Fibroblast of the conjunctiva (primary cell): ENCODE measurements at regions not wholly inside any gene's neighbourhood (a gene's known extent, or its start where the extent isn't known, plus 50 kb on each side); places are given as distances from the start of the nearest gene placed in this dataset.
"Not testable (repeated sequence)": the region's sequence is repeated elsewhere in the genome, so short reads cannot be mapped to it uniquely, and the experiment has no call there.

Source experiments
- DNase-seq: peaks from one replicate; pipeline ENCODE4 v3.0.0-alpha.2; 2010; ENCODE audit warnings: low read depth

DNA sequence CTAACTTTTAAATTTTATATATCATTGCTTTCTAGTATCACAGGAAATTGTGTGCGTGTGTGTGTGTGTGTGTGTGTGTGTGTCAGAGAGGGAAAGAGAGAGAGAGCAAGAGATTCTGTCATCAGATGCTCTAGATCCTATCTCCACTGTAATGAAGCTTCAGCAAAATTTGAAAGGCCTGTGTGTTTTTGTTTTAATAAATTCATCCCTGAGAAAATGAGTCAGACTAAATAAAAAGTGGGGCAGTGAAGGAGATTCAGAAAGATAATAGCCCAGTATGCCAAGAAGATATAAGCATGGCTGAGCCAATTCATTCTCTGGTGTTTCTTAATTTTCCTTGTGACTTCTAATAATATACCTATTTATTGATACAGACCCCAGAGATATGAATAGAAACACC is 184.2 kb upstream of the TMEM196 start:
- no peak for DNase-seq

DNA sequence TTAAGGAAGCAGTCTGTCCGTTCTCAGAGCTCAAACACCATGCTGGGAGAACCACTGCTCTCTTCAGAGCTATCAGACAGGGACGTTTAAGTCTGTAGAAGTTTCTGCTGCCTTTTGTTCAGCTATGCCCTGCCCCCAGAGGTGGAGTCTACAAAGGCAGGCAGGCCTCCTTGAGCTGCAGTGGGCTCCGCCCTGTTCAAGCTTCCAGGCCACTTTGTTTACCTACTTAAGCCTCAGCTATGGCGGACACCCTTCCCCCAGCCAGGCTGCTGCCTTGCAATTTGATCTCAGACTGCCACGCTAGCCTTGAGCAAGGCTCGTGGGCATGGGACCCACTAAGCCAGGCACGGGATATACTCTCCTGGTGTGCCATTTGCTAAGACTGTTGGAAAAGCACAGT is 180.7 kb upstream of the TMEM196 start:
- not testable (repeated sequence) for DNase-seq

DNA sequence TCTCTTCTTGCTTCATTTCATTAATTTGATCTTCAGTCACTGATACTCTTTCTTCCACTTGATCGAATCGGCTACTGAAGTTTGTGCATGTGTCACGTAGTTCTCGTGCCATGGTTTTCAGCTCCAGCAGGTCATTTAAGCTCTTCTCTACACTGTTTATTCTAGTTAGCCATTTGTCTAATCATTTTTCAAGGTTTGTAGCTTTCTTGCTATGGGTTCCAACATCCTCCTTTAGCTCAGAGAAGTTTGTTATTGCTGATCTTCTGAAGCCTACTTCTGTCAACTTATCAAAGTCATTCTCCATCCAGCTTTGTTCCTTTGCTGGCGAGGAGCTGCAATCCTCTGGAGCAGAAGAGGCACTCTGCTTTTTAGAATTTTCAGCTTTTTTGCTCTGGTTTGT is 180.0 kb upstream of the TMEM196 start:
- not testable (repeated sequence) for DNase-seq

DNA sequence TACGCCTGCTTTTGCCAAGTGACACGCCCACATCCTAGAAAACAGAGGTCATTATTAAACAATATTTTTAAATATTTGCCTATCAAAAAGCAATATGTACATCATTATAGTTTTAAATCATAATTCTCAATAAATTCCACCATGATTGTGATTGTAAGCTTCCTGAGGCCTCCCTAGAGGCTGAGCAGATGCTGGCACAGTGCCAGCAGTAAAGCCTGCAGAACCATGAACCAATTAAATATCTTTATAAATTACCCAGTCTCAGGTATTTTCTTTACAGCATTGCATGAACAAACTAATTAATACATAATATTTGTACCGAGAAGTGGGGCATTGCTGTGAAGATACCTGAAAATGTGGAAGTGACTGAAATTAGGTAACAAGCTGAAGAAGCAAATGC is 174.7 kb upstream of the TMEM196 start:
- DNase-seq, result no peak

DNA sequence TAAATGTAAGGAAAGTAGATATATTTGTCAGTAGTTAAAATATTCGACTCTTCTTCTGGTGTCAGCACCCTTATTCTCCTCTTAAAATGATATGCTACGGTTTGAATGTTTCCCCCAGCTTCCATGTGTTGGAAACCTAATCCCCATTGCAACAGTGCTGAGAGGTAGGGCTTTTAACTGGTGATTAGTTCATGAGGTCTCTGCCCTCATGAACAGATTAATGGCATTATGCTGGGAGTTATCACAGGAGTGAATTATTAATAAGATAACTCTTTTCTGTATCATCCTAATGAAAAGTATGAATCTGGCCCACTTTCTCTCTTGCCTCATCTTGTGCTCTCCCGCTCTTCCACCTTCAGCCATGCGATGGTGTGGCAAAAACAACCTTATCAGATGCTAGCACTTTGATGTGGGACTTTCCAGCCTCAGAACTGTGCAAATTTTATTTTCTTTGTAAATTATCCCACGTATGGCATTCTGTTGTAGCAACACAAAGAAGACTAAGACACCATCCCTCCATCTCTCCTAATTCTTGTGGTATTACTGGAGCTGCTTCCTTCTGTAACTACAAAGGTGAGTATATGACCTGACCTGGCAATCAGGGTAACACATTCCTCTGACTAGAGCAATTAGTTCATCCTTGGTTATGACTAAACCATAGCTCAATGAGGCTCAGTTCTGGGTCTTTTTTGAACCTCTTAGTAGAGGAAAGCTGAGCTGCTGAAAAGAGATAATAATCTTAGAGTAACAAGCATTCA is 171.1 kb upstream of the TMEM196 start:
- DNase-seq, result no peak

DNA sequence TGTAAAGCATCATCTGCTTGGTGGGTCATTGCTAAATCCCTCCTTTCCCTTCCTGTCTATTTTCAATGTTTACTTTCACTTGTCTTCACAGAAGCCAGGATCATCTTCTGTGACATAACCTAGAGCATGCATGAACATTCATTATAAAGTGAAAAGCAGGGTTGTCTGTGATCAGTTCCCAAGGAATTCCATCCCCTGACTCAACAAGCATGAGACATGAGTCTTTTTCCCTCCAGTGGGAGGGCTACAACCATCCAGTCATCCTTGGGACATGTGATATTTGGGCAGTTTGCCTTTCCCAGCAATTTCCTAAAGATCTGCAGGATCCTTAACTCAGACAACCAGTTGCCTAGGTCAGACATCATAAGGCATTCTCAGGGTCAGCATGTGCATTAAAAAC is 166.3 kb upstream of the TMEM196 start:
- no peak for DNase-seq

DNA sequence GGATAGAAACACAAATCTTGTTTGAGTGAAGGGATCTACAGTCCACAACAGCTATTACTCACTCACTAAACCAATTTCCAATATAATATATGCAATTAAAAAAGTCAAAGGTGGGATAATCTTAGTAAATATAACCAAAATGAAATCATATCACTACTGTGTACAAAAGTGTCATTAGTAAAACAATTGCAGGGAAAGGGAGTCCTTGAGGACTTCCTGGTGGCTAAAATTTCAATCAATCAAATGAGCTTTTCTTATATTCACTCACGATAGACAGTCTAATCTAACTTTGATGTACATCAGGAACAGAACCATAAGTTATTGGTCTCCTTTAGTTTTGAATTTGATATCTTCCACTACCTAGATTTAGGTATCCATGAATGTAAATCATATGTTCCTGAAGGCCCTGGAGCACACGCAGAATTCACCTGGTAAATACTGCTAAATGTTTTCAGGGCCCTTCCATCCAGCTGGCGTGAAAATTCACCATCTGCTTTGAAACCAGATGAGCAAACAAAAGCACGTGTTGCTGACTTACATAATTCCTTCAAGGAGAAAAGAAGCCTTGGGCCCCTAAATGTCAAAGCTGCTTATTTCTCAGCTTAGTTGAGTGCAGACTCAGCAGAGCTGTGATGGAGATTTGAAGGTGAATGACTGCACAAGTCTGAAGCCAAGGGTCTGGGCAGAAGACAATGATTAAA is 159.3 kb upstream of the TMEM196 start:
- no peak for DNase-seq

DNA sequence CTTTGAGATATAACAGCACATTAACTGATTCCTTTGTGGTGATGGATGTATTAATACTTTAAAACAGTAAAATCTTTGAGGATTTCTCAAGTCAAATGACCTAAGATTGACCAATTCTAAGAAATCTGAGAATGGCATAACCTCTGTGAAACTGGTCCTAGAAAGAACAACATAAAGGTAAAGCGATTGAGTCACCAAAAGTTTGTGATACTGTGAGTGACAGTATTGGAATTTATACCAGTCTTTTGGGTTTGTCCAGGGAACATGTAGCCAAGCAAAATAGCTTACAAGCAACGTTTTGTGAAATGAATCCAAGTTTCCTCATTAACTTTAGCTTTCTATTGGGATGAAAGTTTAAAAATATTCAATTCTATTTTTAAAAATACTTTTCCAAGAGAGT is 157.4 kb upstream of the TMEM196 start:
- no peak for DNase-seq

DNA sequence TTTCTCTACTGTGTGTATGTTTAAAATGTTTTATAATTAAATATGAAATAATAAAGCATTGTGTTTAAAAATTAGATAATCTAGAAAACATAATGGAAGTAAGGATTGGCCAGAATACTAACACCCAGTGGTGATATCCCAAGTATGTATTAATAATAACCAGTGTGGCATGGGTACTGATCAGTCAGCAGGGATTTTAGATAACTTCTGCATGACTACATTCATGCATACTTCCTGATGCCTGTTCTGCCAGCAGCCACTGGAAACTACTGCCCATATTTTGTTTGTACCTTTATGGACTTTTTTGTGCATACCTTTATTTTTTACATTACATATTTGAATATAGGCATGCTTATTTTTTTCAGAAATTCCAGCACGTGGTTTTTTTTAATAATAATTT is 156.6 kb upstream of the TMEM196 start:
- DNase-seq, result no peak

DNA sequence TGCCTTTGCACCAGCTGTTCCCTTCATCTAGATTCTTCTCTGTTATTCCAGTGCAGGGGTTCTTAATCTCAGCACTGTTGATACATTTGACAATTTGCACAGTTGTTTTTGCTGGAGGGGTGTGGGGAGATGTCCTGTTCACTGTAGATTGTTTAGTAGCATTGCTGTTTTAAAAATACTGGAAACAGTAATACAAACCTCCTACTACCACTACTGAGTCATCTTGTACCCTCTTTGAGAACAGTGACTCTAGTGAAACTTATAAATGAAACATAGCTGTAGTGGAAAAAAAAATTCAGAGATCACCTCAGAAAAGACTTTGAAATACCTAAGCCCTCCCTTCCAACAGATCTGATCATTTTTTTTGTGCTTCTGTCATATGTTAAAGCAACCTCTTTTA is 154.8 kb upstream of the TMEM196 start:
- no peak for DNase-seq

DNA sequence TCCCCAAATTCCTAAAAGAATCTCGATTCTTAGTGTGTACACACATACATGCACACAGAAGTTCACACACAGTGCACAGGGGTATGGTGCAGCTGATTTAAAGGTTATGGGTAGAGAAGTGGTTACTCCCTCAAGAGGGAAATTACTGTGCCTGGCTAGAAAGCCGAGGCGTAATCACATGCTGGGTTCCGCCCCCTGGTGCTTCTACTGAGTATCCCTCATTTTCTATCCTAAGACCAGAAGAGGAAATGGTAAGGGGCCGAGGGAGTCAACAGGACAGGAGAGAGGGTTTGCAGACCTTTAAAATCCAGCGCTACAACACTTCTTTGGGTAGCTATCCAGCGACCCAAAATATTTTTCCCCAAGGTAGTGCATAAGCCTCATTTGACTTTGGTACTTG is 147.3 kb upstream of the TMEM196 start:
- no peak for DNase-seq

DNA sequence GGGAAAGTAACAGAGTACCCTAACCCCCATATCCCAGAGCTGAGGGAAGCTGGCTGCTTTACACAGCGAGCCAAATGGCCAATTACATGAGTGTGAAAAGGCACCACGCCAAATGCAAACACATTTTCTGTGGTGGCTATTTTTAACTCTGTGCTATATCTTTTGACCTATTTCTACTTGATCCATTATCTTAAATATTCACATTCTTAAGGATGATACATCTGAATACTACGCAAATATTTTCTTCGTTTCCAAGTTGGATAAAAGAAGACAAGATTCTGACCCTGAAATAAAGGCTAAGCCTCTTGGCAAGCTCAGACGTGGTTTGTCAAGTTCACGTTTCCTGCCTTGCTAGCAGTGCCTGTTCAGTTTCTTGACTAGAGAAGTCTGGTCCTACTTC is 146.7 kb upstream of the TMEM196 start:
- DNase-seq, result peak; percentile 76

DNA sequence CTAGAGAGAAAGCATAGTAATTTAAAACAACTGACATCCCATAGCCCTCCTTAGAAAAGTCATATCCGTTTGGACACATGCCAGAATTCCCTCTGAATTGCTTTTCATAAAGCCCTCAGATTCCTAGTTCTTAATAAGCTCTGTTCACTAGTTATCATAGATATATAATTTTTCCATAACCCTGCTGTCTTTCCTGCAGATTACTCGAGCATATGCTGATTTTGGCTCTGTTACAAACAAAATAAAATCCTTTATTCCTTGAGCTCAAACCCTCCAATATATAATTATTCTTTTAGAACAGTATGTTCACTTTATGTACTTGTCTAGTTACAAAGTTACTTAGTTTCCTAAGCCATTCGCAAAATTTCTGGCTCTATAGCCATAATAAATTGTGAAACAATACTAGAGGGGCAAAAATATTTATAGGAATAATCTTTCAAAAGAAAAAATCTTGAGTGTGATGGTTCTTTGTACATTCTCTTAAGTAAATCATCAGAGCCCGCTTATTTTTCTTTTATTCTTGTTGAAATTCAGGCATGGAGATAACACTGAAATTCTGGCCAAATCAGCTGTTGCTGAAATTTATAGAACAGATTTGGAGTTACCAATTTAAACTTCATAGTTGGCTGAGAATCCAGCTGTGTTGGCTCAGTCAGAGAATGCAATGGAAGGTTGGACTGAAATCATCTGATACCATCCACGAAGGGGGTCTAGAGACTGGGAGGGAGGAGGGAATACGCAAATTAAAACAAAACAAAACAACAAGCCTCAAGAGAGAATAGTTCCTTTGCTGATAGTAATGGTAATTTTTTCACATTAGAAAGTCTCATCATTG is 146.1 kb upstream of the TMEM196 start:
- DNase-seq, result peak; percentile 47

DNA sequence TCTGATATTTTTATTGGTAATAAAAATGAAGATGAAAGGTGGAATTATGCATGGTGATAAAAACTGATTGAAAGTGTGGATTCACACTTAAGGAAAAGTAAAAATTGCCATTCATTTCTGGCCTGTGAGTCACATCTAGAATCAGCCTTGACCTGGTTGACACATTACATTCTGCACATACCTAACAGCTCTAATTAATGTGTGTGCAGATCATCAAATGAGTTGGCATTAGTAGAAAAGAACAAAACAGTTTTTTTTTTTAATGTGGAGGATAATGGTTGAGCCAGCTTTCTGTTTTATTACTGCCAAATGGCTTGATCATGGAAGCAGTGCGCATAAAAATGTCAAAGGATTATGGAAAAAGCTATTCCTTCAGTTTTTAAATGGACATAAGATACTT is 142.6 kb upstream of the TMEM196 start:
- DNase-seq, result no peak

DNA sequence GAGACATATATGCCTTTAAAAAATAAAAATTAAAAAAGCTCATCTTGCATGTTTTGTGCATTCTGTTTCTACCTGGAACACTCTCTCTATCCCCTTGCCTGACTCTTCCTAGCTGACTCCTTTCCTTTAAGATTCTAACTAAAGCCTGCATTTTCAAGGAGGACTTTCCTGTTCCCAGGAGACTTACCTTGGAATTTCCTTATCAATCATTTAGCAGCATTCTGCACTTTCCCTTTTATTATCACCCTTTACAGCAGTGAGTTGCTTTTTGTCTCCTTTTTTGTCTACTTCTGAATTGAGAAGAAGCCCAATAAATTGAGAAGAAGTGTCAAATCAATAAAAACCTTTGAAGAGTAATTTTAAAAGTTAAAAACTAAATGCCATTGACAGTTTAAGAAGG is 142.2 kb upstream of the TMEM196 start:
- no peak for DNase-seq

DNA sequence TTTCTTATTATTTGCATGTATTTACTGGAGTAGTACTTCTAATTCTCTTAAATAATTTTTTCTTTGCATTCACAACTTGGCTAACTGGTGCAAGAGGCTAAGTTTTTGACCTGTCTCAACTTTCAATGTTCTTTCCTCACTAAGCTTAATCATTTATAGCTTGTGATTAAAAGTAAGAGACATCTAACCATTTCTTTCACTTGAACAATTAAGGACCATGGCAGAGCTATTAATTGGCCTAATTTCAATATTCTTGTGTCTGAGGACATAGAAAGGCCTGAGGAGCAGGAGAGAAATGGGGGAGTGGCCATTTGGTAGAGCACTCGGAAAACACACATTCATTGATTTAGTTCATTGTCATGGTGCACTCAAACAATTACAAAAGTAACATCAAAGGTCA is 141.4 kb upstream of the TMEM196 start:
- no peak for DNase-seq

DNA sequence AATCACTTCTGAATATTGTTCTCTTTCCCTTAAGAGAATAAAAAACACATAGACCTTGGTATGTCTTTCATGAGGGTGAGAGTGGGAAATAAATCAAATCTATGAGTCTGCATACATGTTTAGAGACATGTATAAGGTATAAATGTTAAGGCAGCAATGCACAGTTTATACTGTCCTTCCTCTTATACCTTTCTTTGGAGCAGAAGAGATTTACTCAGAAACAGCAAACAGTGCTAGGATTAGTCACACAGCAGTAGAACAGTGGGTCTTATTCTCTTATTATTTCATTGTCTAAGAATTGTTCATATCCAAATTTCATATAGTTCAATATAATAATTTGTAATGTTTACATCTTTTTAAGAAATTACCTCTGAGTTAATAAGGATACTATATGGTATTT is 126.7 kb upstream of the TMEM196 start:
- no peak for DNase-seq

DNA sequence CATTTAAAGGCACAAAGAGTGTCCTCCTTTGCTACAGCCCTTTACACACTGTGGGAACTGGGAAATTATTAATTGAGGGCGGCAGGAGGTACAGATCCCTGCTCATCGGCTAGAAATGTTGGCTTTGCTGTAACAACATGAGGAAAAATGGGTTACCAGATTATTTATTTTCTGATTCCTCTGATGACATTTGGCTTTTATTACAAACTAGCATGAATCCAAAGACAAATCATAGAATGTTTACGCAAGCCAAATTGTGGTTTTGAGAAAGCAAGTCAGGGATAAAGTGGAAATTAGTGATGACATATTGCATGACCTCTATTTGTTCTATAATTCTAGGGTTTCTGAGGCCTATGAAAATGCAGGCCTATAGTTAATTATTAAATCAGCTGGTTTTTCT is 126.1 kb upstream of the TMEM196 start:
- DNase-seq, result peak; percentile 20

DNA sequence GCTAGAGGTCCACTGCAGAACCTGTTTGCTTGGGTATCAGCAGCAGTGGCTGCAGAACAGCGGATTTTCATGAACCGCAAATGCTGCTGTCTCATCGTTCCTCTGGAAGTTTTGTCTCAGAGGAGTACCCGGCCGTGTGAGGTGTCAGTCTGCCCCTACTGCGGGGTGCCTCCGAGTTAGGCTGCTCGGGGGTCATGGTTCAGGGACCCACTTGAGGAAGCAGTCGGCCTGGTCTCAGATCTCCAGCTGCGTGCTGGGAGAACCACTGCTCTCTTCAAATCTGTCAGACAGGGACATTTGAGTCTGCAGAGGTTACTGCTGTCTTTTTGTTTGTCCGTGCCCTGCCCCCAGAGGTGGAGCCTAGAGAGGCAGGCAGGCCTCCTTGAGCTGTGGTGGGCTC is 109.5 kb upstream of the TMEM196 start:
- DNase-seq, result not testable (repeated sequence)

DNA sequence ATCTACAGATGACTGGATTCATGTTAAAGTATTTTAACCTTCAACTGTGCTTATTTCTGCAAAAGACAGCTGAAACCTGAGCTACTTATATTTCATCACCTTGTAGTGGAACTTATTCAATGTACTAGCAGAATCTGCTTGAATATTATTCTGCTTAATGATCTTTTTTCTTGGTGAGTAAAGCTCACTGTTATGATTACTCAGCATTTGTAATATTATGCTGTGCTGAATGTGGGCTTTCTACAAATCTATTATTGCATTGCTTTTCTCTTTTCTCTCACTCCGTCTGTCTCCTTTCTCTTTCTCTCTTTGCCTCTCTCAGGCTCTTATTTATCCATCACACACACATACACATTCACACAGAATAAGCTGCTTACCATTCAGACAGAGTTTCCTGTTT is 98.7 kb upstream of the TMEM196 start:
- no peak for DNase-seq

DNA sequence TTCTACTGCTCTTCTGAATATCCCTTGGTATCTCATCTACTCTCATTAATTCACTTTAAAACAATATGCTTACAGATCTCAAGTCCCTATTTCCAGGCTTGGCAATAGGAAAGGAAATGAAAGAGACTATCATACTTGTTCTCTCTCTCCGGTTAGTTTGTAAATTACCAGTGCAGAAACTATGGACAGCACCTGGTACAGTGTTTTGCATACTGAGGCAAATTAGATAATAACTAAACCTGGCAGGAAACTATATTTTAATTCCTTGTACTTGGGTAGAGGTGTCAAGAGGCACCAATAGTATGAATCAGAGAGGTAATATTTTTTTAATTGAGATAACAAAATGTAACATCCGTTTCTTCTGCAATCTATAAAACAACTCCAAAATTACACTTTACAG is 97.7 kb upstream of the TMEM196 start:
- no peak for DNase-seq

DNA sequence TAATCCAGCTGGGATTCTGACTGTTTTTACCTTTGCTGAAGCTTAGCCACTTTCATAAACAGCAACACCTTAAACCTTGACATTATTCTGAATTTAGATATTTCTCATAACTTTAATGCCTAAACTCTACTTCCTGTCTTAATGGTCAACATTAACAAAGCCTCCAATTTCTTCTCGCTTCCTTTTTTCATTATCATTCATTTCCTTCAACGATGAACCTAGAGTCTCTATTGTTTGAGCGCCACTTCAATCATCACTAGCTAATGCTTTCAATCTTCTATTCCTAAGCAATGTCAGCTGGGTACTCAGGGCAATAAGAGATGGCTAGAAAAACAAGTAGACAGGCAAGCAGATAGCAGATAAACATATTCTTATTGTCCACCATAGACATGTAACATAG is 96.6 kb upstream of the TMEM196 start:
- no peak for DNase-seq

DNA sequence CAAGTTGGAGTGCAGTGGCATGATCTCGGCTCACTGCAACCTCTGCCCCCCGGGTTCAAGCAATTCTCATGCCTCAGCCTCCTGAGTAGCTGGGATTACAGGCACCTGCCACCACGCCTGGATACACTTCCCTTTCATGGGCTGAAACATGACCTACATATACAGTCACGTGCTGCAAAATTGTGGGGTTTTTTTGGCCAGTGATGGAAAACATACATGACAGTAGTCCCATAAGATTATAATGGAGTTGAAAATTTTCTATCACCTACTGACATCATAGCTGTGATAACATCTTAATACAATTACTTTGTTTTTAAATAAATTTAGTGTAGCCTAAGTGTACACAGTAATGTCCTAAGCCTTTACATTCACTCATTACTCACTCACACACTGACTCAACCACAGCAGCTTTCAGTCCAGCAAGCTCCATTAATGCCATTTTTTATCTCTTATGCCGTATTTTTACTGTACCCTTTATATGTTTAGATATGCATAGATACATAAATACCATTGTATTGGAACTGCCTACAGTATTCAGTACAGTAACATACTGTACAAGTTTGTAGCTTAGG is 79.9 kb upstream of the TMEM196 start:
- DNase-seq, result no peak
